Hepatocyte (in vitro differentiated cells): ENCODE measurements at regions not wholly inside any gene's neighbourhood (a gene's known extent, or its start where the extent isn't known, plus 50 kb on each side); places are given as distances from the start of the nearest gene placed in this dataset.

Source experiments
- DNase-seq: peaks from one replicate; pipeline ENCODE4 v3.0.0-alpha.2; 2016; ENCODE audit warnings: low spot score
- H2AFZ ChIP-seq: fragments of 200-600 bp; sonication (generic); 2 replicates; pipeline ENCODE4 v1.6.0; 2016; ENCODE audit warnings: antibody characterized with exemption, mild to moderate bottlenecking
- H3K27ac ChIP-seq: fragments of 200-600 bp; sonication (generic); 2 replicates; pipeline ENCODE4 v1.5.1; 2016; ENCODE audit warnings: mild to moderate bottlenecking
- H3K27me3 ChIP-seq: fragments of 200-600 bp; sonication (generic); 2 replicates; pipeline ENCODE4 v1.6.1; 2016
- H3K36me3 ChIP-seq: fragments of 200-600 bp; sonication (generic); replicated peaks from 2 replicates; pipeline ENCODE4 v1.5.1; 2016; ENCODE audit warnings: low read depth; ENCODE audit not compliant: insufficient read depth
- H3K4me1 ChIP-seq: fragments of 200-600 bp; sonication (generic); 2 replicates; pipeline ENCODE4 v1.5.1; 2016; ENCODE audit warnings: mild to moderate bottlenecking, moderate library complexity; ENCODE audit not compliant: insufficient read depth
- H3K4me2 ChIP-seq: fragments of 200-600 bp; sonication (generic); 2 replicates; pipeline ENCODE4 v1.6.0; 2016
- H3K4me3 ChIP-seq: fragments of 200-600 bp; sonication (generic); 2 replicates; pipeline ENCODE4 v1.5.1; 2016; ENCODE audit warnings: mild to moderate bottlenecking
- H3K79me2 ChIP-seq: fragments of 200-600 bp; sonication (generic); 2 replicates; pipeline ENCODE4 v1.6.0; 2017; ENCODE audit warnings: mild to moderate bottlenecking
- H3K9me2 ChIP-seq: fragments of 200-600 bp; sonication (generic); replicated peaks from 2 replicates; pipeline ENCODE4 v1.6.0; 2017; ENCODE audit warnings: mild to moderate bottlenecking; ENCODE audit not compliant: insufficient read depth
- H3K9me3 ChIP-seq: fragments of 200-600 bp; sonication (generic); 2 replicates; pipeline ENCODE4 v1.5.1; 2016; ENCODE audit warnings: low read depth, mild to moderate bottlenecking
- H4K20me1 ChIP-seq: fragments of 200-600 bp; sonication (generic); 2 replicates; pipeline ENCODE4 v1.6.0; 2016; ENCODE audit warnings: mild to moderate bottlenecking; ENCODE audit not compliant: insufficient read depth, poor library complexity, severe bottlenecking
- CTCF ChIP-seq: fragments of 200-600 bp; sonication (generic); IDR thresholded peaks from 2 replicates; pipeline ENCODE4 v1.5.1; 2016; ENCODE audit warnings: antibody characterized with exemption, mild to moderate bottlenecking; ENCODE audit not compliant: poor library complexity
- EZH2 ChIP-seq: fragments of 200-600 bp; sonication (generic); IDR thresholded peaks from 2 replicates; pipeline ENCODE4 v1.6.1; 2016; ENCODE audit warnings: antibody characterized with exemption, mild to moderate bottlenecking, borderline replicate concordance
- EZH2phosphoT487 ChIP-seq: fragments of 200-600 bp; sonication (generic); IDR thresholded peaks from one replicate; pipeline ENCODE4 v1.6.1; 2018; ENCODE audit warnings: antibody characterized with exemption, mild to moderate bottlenecking, low read depth, moderate library complexity; ENCODE audit not compliant: unreplicated experiment, severe bottlenecking
- WGBS: methylation state at CpG from one replicate; pipeline ENCODE4 v1.1.6; 2016; ENCODE audit warnings: low lambda C conversion rate; ENCODE audit errors: missing lambda C conversion rate; 5-methylcytosine and 5-hydroxymethylcytosine counted together

- no peaks in the 10 kb centered on the region for H4K20me1 ChIP-seq
- H3K4me3 ChIP-seq: no peak overlapping the region
- H2AFZ ChIP-seq: no peak overlapping the region
- DNase-seq: no peak
- H3K9me3 ChIP-seq: no peaks in the 10 kb centered on the region
- H3K4me1 ChIP-seq: no peaks in the 10 kb centered on the region
- TF ChIP-seq EZH2 (no peak), CTCF (no peak), EZH2phosphoT487 (no peak)
- no peaks in the 10 kb centered on the region for H3K79me2 ChIP-seq
- H3K27ac ChIP-seq: no peak overlapping the region
- no peaks in the 10 kb centered on the region for H3K36me3 ChIP-seq
- H3K27me3 ChIP-seq: no peaks in the 10 kb centered on the region
- H3K4me2 ChIP-seq: no peak overlapping the region
- H3K9me2 ChIP-seq: no peaks in the 10 kb centered on the region
Measured at GRCh38 chr16:54715011-54715410, 215.7 kb upstream of the IRX5 start.

GRCh38 chr16:54712866-54713265, 217.8 kb upstream of the IRX5 start:
- 96% methylated on average over 2 of the region's 2 CpGs for WGBS
- no peak overlapping the region for H3K4me2 ChIP-seq
- H3K4me3 ChIP-seq: no peak overlapping the region
- H4K20me1 ChIP-seq: no peaks in the 10 kb centered on the region
- no peak for DNase-seq
- TF ChIP-seq CTCF (no peak), EZH2 (no peak), EZH2phosphoT487 (no peak)
- no peaks in the 10 kb centered on the region for H3K36me3 ChIP-seq
- no peaks in the 10 kb centered on the region for H3K27me3 ChIP-seq
- no peaks in the 10 kb centered on the region for H3K79me2 ChIP-seq
- no peaks in the 10 kb centered on the region for H3K4me1 ChIP-seq
- H3K9me2 ChIP-seq: no peaks in the 10 kb centered on the region
- no peaks in the 10 kb centered on the region for H3K9me3 ChIP-seq
- no peak overlapping the region for H3K27ac ChIP-seq
- no peak overlapping the region for H2AFZ ChIP-seq

- DNase-seq: no peak
- H3K79me2 ChIP-seq: no peaks in the 10 kb centered on the region
- no peaks in the 10 kb centered on the region for H4K20me1 ChIP-seq
- WGBS: 100% methylated on average over 2 of the region's 2 CpGs
- no peaks in the 10 kb centered on the region for H3K27me3 ChIP-seq
- TF ChIP-seq CTCF (no peak), EZH2phosphoT487 (no peak), EZH2 (no peak)
- no peaks in the 10 kb centered on the region for H3K9me3 ChIP-seq
- H3K4me3 ChIP-seq: no peak overlapping the region
- no peak overlapping the region for H2AFZ ChIP-seq
- H3K27ac ChIP-seq: no peak overlapping the region
- H3K36me3 ChIP-seq: no peaks in the 10 kb centered on the region
- H3K4me2 ChIP-seq: no peak overlapping the region
- H3K9me2 ChIP-seq: no peaks in the 10 kb centered on the region
- no peaks in the 10 kb centered on the region for H3K4me1 ChIP-seq
Measured at GRCh38 chr16:54707813-54708212, 222.9 kb upstream of the IRX5 start.

- Histone ChIP-seq H3K4me1 (no peaks in the 10 kb centered on the region), H2AFZ (no peak overlapping the region), H3K36me3 (no peaks in the 10 kb centered on the region), H3K27me3 (no peaks in the 10 kb centered on the region), H3K9me3 (no peaks in the 10 kb centered on the region), H3K4me3 (no peak overlapping the region), H3K27ac (no peak overlapping the region), H3K4me2 (no peak overlapping the region), H4K20me1 (no peaks in the 10 kb centered on the region), H3K79me2 (no peaks in the 10 kb centered on the region), H3K9me2 (no peaks in the 10 kb centered on the region)
- TF ChIP-seq CTCF: no peak
- no peak for TF ChIP-seq EZH2phosphoT487
- TF ChIP-seq EZH2: no peak
- WGBS: 88% methylated on average over 2 of the region's 2 CpGs
- no peak for DNase-seq
Measured at GRCh38 chr16:54706406-54706805, 224.3 kb upstream of the IRX5 start.
